Activated T-helper 2 cell treated with anti-CD3 and anti-CD28 coated beads, Interferon-gamma antibody, Interleukin-2, Interleukin-4, amounts not matched to agents 10 μg/mL and 5 μg/mL and 100 μg/mL, durations not matched to agents 14 hours and 24 hours and 36 hours (primary cell): ENCODE measurements at regions not wholly inside any gene's neighbourhood (a gene's known extent, or its start where the extent isn't known, plus 50 kb on each side); places are given as distances from the start of the nearest gene placed in this dataset.

Experiments
- DNase-seq: peaks from one replicate; pipeline ENCODE4 v3.0.0; 2021; ENCODE audit warnings: low spot score
- H3K27ac Mint-ChIP-seq: one replicate; pipeline ENCODE4 v1.8.0; 2021; ENCODE audit warnings: mixed read lengths
- H3K27me3 Mint-ChIP-seq: one replicate; pipeline ENCODE4 v1.8.0; 2021; ENCODE audit warnings: low read depth, mixed read lengths
- H3K36me3 Mint-ChIP-seq: one replicate; pipeline ENCODE4 v1.8.0; 2021; ENCODE audit warnings: low read depth, mixed read lengths
- H3K4me1 Mint-ChIP-seq: one replicate; pipeline ENCODE4 v1.8.0; 2021; ENCODE audit warnings: low read depth, mixed read lengths
- H3K4me3 Mint-ChIP-seq: one replicate; pipeline ENCODE4 v1.8.0; 2021; ENCODE audit warnings: low read depth, mild to moderate bottlenecking, moderate library complexity, mixed read lengths
- H3K9me3 Mint-ChIP-seq: one replicate; pipeline ENCODE4 v1.8.0; 2021; ENCODE audit warnings: mixed read lengths
- intact Hi-C: fragments of 100-400 bp; cut with micrococcal nuclease; formaldehyde crosslinking; loops from one replicate; pipeline ENCODE4 v1.15.1; 2023

- intact Hi-C loops: no loop called here
Observed at GRCh38 chr2:71786291-71787107, 333.1 kb downstream of the DYSF start.

GRCh38 chr2:71785516-71785981, 332.2 kb downstream of the DYSF start:
- Mint-ChIP-seq H3K36me3 (no peaks in the 10 kb centered on the region), H3K9me3 (no peaks in the 10 kb centered on the region), H3K27ac (no peak overlapping the region), H3K27me3 (no peaks in the 10 kb centered on the region), H3K4me3 (no peak overlapping the region), H3K4me1 (no peaks in the 10 kb centered on the region)
- no peak for DNase-seq
- intact Hi-C loops: no loop called here

More at GRCh38 chr2:71786291-71787107, 333.1 kb downstream of the DYSF start:
- Mint-ChIP-seq H3K4me3 (no peak overlapping the region), H3K9me3 (no peaks in the 10 kb centered on the region), H3K36me3 (no peaks in the 10 kb centered on the region), H3K4me1 (no peaks in the 10 kb centered on the region), H3K27ac (no peak overlapping the region), H3K27me3 (no peaks in the 10 kb centered on the region)
- no peak for DNase-seq

GRCh38 chr2:71784734-71785511, 331.6 kb downstream of the DYSF start:
- Mint-ChIP-seq H3K36me3 (no peaks in the 10 kb centered on the region), H3K4me3 (no peak overlapping the region), H3K4me1 (no peaks in the 10 kb centered on the region), H3K27ac (no peak overlapping the region), H3K27me3 (no peaks in the 10 kb centered on the region), H3K9me3 (no peaks in the 10 kb centered on the region)
- intact Hi-C loops: no loop called here
- no peak for DNase-seq

- Mint-ChIP-seq H3K4me1 (no peaks in the 10 kb centered on the region), H3K4me3 (no peak overlapping the region), H3K27me3 (no peaks in the 10 kb centered on the region), H3K27ac (no peak overlapping the region), H3K9me3 (no peaks in the 10 kb centered on the region), H3K36me3 (no peaks in the 10 kb centered on the region)
- no peak for DNase-seq
- intact Hi-C loops: no loop called here
Observed at GRCh38 chr2:71783815-71784214, 330.5 kb downstream of the DYSF start.

GRCh38 chr2:71783215-71783614, 329.9 kb downstream of the DYSF start:
- Mint-ChIP-seq H3K27me3 (no peaks in the 10 kb centered on the region), H3K36me3 (no peaks in the 10 kb centered on the region), H3K4me3 (no peak overlapping the region), H3K4me1 (no peaks in the 10 kb centered on the region), H3K27ac (no peak overlapping the region), H3K9me3 (no peaks in the 10 kb centered on the region)
- intact Hi-C loops: no loop called here
- DNase-seq: no peak

- no peaks in the 10 kb centered on the region for H3K9me3 Mint-ChIP-seq
- no peaks in the 10 kb centered on the region for H3K36me3 Mint-ChIP-seq
- intact Hi-C loops: no loop called here
- H3K27ac Mint-ChIP-seq: no peak overlapping the region
- no peaks in the 10 kb centered on the region for H3K4me1 Mint-ChIP-seq
- no peaks in the 10 kb centered on the region for H3K27me3 Mint-ChIP-seq
- DNase-seq: no peak
- no peak overlapping the region for H3K4me3 Mint-ChIP-seq
Observed at GRCh38 chr2:71782323-71782722, 329.0 kb downstream of the DYSF start.

GRCh38 chr2:71781695-71782228, 328.4 kb downstream of the DYSF start:
- no peak for DNase-seq
- intact Hi-C loops: no loop called here
- Mint-ChIP-seq H3K27me3 (no peaks in the 10 kb centered on the region), H3K4me1 (no peaks in the 10 kb centered on the region), H3K4me3 (no peak overlapping the region), H3K36me3 (no peaks in the 10 kb centered on the region), H3K9me3 (no peaks in the 10 kb centered on the region), H3K27ac (no peak overlapping the region)

GRCh38 chr2:71780162-71780561, 326.8 kb downstream of the DYSF start:
- no peak for DNase-seq
- no peaks in the 10 kb centered on the region for H3K27me3 Mint-ChIP-seq
- H3K4me3 Mint-ChIP-seq: no peak overlapping the region
- no peaks in the 10 kb centered on the region for H3K36me3 Mint-ChIP-seq
- intact Hi-C loops: no loop called here
- H3K9me3 Mint-ChIP-seq: no peaks in the 10 kb centered on the region
- no peaks in the 10 kb centered on the region for H3K4me1 Mint-ChIP-seq
- H3K27ac Mint-ChIP-seq: no peak overlapping the region

- Mint-ChIP-seq H3K4me3 (no peak overlapping the region), H3K27me3 (no peaks in the 10 kb centered on the region), H3K4me1 (no peaks in the 10 kb centered on the region), H3K27ac (no peak overlapping the region), H3K9me3 (no peaks in the 10 kb centered on the region), H3K36me3 (no peaks in the 10 kb centered on the region)
- intact Hi-C loops: no loop called here
- DNase-seq: no peak
Observed at GRCh38 chr2:71779774-71780105, 326.4 kb downstream of the DYSF start.

GRCh38 chr2:71778936-71779773, 325.8 kb downstream of the DYSF start:
- Mint-ChIP-seq H3K27ac (no peak overlapping the region), H3K4me1 (no peaks in the 10 kb centered on the region), H3K9me3 (no peaks in the 10 kb centered on the region), H3K27me3 (no peaks in the 10 kb centered on the region), H3K36me3 (no peaks in the 10 kb centered on the region), H3K4me3 (no peak overlapping the region)
- no peak for DNase-seq
- intact Hi-C loops: no loop called here

- Mint-ChIP-seq H3K9me3 (no peaks in the 10 kb centered on the region), H3K27me3 (no peaks in the 10 kb centered on the region), H3K4me1 (no peaks in the 10 kb centered on the region), H3K27ac (no peak overlapping the region), H3K4me3 (no peak overlapping the region), H3K36me3 (no peaks in the 10 kb centered on the region)
- no peak for DNase-seq
- intact Hi-C loops: no loop called here
Observed at GRCh38 chr2:71778514-71778913, 325.2 kb downstream of the DYSF start.

- H3K36me3 Mint-ChIP-seq: no peaks in the 10 kb centered on the region
- no peaks in the 10 kb centered on the region for H3K9me3 Mint-ChIP-seq
- H3K4me3 Mint-ChIP-seq: no peak overlapping the region
- no peak overlapping the region for H3K27ac Mint-ChIP-seq
- intact Hi-C loops: no loop called here
- H3K27me3 Mint-ChIP-seq: no peaks in the 10 kb centered on the region
- no peak for DNase-seq
- H3K4me1 Mint-ChIP-seq: no peaks in the 10 kb centered on the region
Observed at GRCh38 chr2:71777946-71778345, 324.6 kb downstream of the DYSF start.
